DND-41 (cell line): ENCODE measurements at regions not wholly inside any gene's neighbourhood (a gene's known extent, or its start where the extent isn't known, plus 50 kb on each side); places are given as distances from the start of the nearest gene placed in this dataset.

Experiments used
- EZH2 ChIP-seq: IDR thresholded peaks from 3 replicates; pipeline ENCODE4 v1.6.1; 2012; ENCODE audit warnings: borderline replicate concordance, low read depth, mild to moderate bottlenecking, moderate library complexity, low read length, inconsistent platforms; ENCODE audit not compliant: severe bottlenecking
- TF ChIP-seq, protein P1 (sequence below): IDR thresholded peaks from 2 replicates; pipeline ENCODE4 v1.5.1; 2012; ENCODE audit warnings: borderline replicate concordance, low read length, moderate library complexity, mild to moderate bottlenecking; ENCODE audit not compliant: poor library complexity, severe bottlenecking; ENCODE audit errors: extremely low read depth

DNA sequence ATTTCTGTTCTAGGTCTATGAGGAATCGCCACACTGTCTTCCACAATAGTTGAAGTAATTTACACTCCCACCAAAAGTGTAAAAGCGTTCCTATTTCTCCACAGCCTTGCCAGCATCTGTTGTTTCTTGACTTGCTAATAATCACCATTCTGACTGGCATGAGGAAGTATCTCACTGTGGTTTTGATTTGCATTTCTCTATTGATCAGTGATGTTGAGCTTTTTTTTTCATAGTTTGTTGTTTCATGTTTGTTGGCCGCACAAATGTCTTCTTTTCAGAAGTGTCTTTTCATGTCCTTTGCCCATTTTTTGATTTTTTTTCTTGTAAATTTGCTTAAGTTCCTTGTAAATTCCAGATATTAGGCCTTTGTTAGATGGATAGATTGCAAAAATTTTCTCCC is 867.1 kb downstream of the DTWD2 start:
- TF ChIP-seq, protein P1, sequence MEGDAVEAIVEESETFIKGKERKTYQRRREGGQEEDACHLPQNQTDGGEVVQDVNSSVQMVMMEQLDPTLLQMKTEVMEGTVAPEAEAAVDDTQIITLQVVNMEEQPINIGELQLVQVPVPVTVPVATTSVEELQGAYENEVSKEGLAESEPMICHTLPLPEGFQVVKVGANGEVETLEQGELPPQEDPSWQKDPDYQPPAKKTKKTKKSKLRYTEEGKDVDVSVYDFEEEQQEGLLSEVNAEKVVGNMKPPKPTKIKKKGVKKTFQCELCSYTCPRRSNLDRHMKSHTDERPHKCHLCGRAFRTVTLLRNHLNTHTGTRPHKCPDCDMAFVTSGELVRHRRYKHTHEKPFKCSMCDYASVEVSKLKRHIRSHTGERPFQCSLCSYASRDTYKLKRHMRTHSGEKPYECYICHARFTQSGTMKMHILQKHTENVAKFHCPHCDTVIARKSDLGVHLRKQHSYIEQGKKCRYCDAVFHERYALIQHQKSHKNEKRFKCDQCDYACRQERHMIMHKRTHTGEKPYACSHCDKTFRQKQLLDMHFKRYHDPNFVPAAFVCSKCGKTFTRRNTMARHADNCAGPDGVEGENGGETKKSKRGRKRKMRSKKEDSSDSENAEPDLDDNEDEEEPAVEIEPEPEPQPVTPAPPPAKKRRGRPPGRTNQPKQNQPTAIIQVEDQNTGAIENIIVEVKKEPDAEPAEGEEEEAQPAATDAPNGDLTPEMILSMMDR = no peak
- TF ChIP-seq EZH2 = no peak
